ENCODE measurements at regions not wholly inside any gene's neighbourhood (a gene's known extent, or its start where the extent isn't known, plus 50 kb on each side); places are given as distances from the start of the nearest gene placed in this dataset.

DNA sequence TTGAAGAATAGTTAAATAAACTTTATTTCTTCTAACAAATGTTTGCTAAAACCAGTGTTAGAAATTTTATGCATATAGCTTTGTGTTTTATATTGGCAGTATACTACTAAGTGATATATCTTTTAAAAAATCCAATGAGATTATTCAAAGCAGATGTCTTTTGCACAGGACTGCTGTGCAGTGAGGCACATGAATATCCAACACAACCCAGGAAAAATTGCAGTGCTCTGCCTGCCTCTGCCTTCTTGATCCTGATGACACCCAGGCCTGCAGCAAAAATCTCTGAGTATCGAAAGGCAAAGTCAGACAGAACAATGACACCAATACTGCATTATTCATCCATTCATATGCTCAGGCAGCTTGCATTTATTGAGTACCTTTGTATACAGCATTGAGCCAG lies 1076.5 kb upstream of the ARRDC3 start:
- TF ChIP-seq POLR2A (IDR thresholded peaks at IDR 0.05) = no peak
- TF ChIP-seq, protein P1, sequence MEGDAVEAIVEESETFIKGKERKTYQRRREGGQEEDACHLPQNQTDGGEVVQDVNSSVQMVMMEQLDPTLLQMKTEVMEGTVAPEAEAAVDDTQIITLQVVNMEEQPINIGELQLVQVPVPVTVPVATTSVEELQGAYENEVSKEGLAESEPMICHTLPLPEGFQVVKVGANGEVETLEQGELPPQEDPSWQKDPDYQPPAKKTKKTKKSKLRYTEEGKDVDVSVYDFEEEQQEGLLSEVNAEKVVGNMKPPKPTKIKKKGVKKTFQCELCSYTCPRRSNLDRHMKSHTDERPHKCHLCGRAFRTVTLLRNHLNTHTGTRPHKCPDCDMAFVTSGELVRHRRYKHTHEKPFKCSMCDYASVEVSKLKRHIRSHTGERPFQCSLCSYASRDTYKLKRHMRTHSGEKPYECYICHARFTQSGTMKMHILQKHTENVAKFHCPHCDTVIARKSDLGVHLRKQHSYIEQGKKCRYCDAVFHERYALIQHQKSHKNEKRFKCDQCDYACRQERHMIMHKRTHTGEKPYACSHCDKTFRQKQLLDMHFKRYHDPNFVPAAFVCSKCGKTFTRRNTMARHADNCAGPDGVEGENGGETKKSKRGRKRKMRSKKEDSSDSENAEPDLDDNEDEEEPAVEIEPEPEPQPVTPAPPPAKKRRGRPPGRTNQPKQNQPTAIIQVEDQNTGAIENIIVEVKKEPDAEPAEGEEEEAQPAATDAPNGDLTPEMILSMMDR (IDR thresholded peaks at IDR 0.05) = no peak
- Histone ChIP-seq H3K27me3 (no peaks in the 10 kb centered on the region), H3K4me1 (no peaks in the 10 kb centered on the region), H3K27ac (no peak overlapping the region), H3K9me3 (no peaks in the 10 kb centered on the region), H3K36me3 (no peaks in the 10 kb centered on the region), H3K4me3 (replicated peaks in 1 of 3) (no peak overlapping the region)
- WGBS, 2 donors = 91 to 94% methylated on average over 1 of the region's 1 CpG
- intact Hi-C loops (cut with DNase I) = no loop called here
- no peak for DNase-seq

DNA sequence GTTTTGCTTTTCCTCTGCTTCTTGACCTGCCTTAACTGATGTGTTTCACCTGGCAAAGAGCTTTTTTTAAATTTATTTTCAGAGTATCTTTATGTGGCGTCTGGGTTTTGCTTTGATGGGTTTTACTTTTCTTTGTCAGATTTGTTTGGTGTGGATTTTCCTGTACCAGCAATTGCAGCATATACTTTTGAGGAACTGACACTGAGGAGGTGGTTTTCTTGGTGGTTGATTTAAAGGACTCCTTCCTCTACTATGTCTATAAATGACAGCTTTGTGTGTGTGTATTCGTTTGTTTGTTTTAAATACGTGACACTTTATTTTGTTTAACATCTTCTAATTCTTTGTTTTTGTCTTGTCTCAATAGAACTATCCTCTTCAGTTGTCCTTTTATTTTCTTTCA lies 1071.9 kb upstream of the ARRDC3 start:
- 71 to 89% methylated on average over 3 of the region's 3 CpGs for WGBS, 2 donors
- no peak for DNase-seq
- intact Hi-C loops (cut with DNase I) = no loop called here
- no peak overlapping the region for H3K27ac ChIP-seq
- no peaks in the 10 kb centered on the region for H3K4me1 ChIP-seq
- no peak overlapping the region for H3K4me3 ChIP-seq (replicated peaks in 1 of 3)
- TF ChIP-seq POLR2A (IDR thresholded peaks at IDR 0.05) = no peak
- TF ChIP-seq, protein P1 (IDR thresholded peaks at IDR 0.05) = no peak
- H3K36me3 ChIP-seq = no peaks in the 10 kb centered on the region
- H3K9me3 ChIP-seq = no peaks in the 10 kb centered on the region
- H3K27me3 ChIP-seq = no peaks in the 10 kb centered on the region

DNA sequence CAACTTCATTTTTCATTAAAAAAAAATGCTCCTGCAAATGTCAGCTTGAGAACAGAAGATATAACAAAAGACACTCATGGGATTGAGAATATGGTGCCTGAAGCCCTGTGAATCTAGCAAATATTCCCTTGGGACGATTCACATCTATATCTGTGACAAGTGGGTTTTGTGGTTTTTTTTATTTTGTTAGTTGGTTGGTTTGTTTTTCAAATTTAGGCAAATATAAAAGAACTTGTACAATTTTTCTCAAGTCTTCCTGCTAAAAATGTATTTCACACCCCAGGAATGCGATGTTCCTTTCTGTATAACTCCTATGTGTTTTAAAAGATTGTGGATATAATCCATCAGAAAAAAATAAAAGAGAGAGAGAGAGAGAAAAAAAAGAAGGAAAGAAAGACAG lies 1061.8 kb upstream of the ARRDC3 start:
- intact Hi-C loops (cut with DNase I) = no loop called here
- 87 to 91% methylated on average over 2 of the region's 2 CpGs for WGBS, 2 donors
- Histone ChIP-seq H3K36me3 (no peaks in the 10 kb centered on the region), H3K27ac (no peak overlapping the region), H3K4me1 (no peaks in the 10 kb centered on the region), H3K4me3 (replicated peaks in 1 of 3) (no peak overlapping the region), H3K9me3 (no peaks in the 10 kb centered on the region), H3K27me3 (no peaks in the 10 kb centered on the region)
- DNase-seq = no peak
- TF ChIP-seq, protein P1 (IDR thresholded peaks at IDR 0.05) = no peak
- TF ChIP-seq POLR2A (IDR thresholded peaks at IDR 0.05) = no peak

DNA sequence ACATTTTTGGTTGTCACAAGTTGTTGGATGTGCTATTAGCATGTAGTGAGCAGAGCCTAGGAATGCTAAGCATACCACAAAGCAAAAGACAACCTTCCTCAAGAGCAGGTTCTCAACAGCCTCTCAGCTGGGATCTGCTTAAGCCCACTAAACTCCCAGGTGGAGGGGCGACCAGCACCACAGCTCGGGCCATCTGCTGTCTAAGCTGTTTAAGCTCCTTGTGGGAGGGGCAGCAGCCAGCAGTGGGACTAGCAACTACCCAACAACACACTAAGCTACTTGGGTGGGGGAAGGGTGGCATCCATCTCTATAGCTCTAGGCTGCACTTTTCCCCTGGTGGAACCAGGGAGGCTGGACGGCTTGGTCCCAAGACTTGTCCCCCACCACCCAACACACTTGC lies 1052.7 kb upstream of the ARRDC3 start:
- Histone ChIP-seq H3K4me1 (no peaks in the 10 kb centered on the region), H3K9me3 (no peaks in the 10 kb centered on the region), H3K27me3 (no peaks in the 10 kb centered on the region), H3K4me3 (replicated peaks in 1 of 3) (no peak overlapping the region), H3K36me3 (no peaks in the 10 kb centered on the region), H3K27ac (no peak overlapping the region)
- DNase-seq = no peak
- 67 to 69% methylated on average over 2 to 3 of the region's 3 CpGs for WGBS, 2 donors
- TF ChIP-seq, protein P1 (IDR thresholded peaks at IDR 0.05) = no peak
- no peak for TF ChIP-seq POLR2A (IDR thresholded peaks at IDR 0.05)
- intact Hi-C loops (cut with DNase I) = no loop called here

DNA sequence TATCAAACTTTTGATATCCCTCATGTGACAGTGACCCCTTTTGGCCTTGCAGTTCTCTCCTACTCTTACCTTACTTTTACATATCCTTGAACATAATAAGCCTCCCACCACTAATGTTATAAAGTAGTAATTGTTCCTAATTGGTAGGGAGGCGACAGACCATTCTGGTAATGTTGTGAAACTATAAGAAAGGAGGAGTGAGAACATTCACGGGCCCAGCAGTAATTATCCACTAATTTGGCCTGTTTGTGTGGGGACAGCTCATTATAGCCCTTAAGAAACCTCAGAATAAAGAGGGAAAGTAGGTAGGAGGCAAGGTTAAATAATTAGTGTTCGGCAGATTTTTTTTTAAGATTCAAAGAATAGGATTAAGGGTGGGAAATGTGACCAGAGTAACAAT lies 1046.5 kb upstream of the ARRDC3 start:
- intact Hi-C loops (cut with DNase I) = no loop called here
- no peak overlapping the region for H3K27ac ChIP-seq
- no peaks in the 10 kb centered on the region for H3K27me3 ChIP-seq
- no peak for DNase-seq
- H3K4me3 ChIP-seq (replicated peaks in 1 of 3) = no peak overlapping the region
- no peaks in the 10 kb centered on the region for H3K4me1 ChIP-seq
- WGBS, 2 donors = 84 to 89% methylated on average over 3 of the region's 3 CpGs
- no peak for TF ChIP-seq POLR2A (IDR thresholded peaks at IDR 0.05)
- TF ChIP-seq, protein P1 (IDR thresholded peaks at IDR 0.05) = no peak
- no peaks in the 10 kb centered on the region for H3K9me3 ChIP-seq
- H3K36me3 ChIP-seq = no peaks in the 10 kb centered on the region

Measured in thyroid gland (tissue), 4 donors.